Mucosa of descending colon (tissue), 3 donors: ENCODE measurements at regions not wholly inside any gene's neighbourhood (a gene's known extent, or its start where the extent isn't known, plus 50 kb on each side); places are given as distances from the start of the nearest gene placed in this dataset.

Experiments used
- ATAC-seq: fragments of 200-7000 bp; cut with Tn5 transposase; one replicate; pipeline ENCODE4 v1.9.1; 2020; ENCODE audit warnings: mild to moderate bottlenecking, moderate library complexity
- DNase-seq, 3 donors: peaks; one replicate each; pipeline ENCODE4 v3.0.0-alpha.2; 2020
- H3K36me3 ChIP-seq: fragments of 200-600 bp; one replicate; pipeline ENCODE4 v1.8.0; 2021; ENCODE audit warnings: low read depth, mild to moderate bottlenecking
- H3K4me1 ChIP-seq: fragments of 200-600 bp; one replicate; pipeline ENCODE4 v1.8.0; 2021; ENCODE audit warnings: low read depth, mild to moderate bottlenecking
- H3K4me3 ChIP-seq: fragments of 200-600 bp; one replicate; pipeline ENCODE4 v1.8.0; 2021; ENCODE audit warnings: mild to moderate bottlenecking
- H3K9me3 ChIP-seq: fragments of 200-600 bp; one replicate; pipeline ENCODE4 v1.8.0; 2021; ENCODE audit warnings: mild to moderate bottlenecking
- CTCF ChIP-seq: fragments of 200-600 bp; IDR thresholded peaks from one replicate; pipeline ENCODE4 v1.8.0; 2022; ENCODE audit warnings: antibody characterized with exemption, mild to moderate bottlenecking
- intact Hi-C, 2 donors: fragments of 100-400 bp; cut with DNase I in 1 of 2; cut with micrococcal nuclease in 1 of 2; formaldehyde crosslinking; loops; one replicate each; pipeline versions ENCODE4 v1.11.0 to v1.11.1; 2022; cut with DNase I, micrococcal nuclease
- donor health status: DM: no; HTN: no; CAD: no; lungs with moderate emphysema.
- donor health status: DM: no; HTN: no; CAD: no.
- donor health status: DM: no; HTN: yes; CAD: no.

- Histone ChIP-seq H3K4me3 (no peak overlapping the region), H3K36me3 (no peaks in the 10 kb centered on the region), H3K9me3 (no peaks in the 10 kb centered on the region), H3K4me1 (no peaks in the 10 kb centered on the region)
- no peak for DNase-seq
- no peak for TF ChIP-seq CTCF
- ATAC-seq, result no peak
- intact Hi-C loops, result no loop called here
These were observed 429.3 kb upstream of the RUNX1 start for GRCh38 chr21:35478161-35479064.

DNA sequence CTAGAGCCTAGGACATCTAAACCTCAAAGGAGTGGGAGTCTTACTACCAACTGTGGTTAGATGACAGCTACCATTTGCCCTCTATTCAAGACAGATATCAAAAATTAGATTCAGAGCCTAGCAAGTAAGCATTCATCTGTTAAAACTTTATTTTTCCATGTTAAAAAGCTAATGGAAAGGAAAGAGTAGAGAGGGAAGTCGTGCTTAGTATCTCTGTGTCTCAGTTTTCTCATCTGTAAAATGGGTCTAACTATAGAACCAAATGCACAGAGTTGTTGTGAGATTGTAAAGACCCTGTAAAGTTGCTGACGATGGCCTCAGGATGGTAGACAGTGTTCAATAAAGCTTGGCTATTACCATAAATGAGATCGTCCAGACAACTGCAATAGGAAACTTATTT lies 428.5 kb upstream of the RUNX1 start:
- no peak overlapping the region for H3K4me3 ChIP-seq
- no peaks in the 10 kb centered on the region for H3K4me1 ChIP-seq
- DNase-seq (no peak), ATAC-seq (no peak)
- H3K36me3 ChIP-seq, result no peaks in the 10 kb centered on the region
- no peaks in the 10 kb centered on the region for H3K9me3 ChIP-seq
- intact Hi-C loops, result no loop called here
- TF ChIP-seq CTCF, result no peak

DNA sequence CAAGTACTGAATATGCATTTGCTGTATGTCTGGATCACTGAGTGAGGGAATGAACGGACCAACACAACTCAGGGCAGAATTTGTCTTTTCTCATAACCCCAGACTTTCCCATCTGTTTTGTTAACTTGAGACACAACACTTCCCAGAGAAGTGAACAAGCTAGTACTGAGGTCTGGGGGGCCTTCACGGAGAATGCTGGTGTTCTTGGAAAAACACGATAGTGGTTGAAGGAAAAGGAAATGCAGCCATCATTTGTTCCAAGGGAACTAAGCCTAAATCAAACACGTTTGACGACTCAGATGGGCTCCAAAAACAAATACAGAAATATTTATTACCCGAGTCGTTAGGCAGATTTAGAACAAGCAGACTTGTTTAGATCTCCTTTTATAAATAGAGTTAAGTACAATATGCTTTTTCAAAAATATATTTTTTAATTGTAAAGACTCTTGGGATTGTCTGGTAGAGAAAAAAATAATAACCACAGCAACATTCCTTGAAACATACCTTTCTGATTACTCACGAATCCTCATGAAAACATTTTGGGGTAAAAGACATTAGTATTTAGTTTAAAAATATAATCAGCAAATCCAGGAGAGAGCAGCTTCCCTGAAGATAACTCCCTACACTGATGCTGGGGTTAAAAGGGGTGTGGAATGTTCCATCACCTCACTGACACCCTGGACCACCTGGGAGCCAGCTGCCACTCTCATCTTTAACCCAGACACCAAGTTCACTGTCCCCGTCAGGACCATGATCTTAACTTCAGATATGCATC lies 427.7 kb upstream of the RUNX1 start:
- Histone ChIP-seq H3K36me3 (no peaks in the 10 kb centered on the region), H3K9me3 (no peaks in the 10 kb centered on the region), H3K4me3 (no peak overlapping the region), H3K4me1 (no peaks in the 10 kb centered on the region)
- TF ChIP-seq CTCF, result no peak
- ATAC-seq (no peak), DNase-seq (no peak)
- intact Hi-C loops, result no loop called here

GRCh38 chr21:35475762-35476161 lies 426.7 kb upstream of the RUNX1 start:
- no peaks in the 10 kb centered on the region for H3K4me1 ChIP-seq
- H3K36me3 ChIP-seq, result no peaks in the 10 kb centered on the region
- no peak for TF ChIP-seq CTCF
- ATAC-seq (no peak), DNase-seq (no peak)
- intact Hi-C loops, result no loop called here
- no peaks in the 10 kb centered on the region for H3K9me3 ChIP-seq
- no peak overlapping the region for H3K4me3 ChIP-seq

- DNase-seq (no peak), ATAC-seq (no peak)
- H3K4me3 ChIP-seq, result no peak overlapping the region
- intact Hi-C loops, result no loop called here
- H3K36me3 ChIP-seq, result no peaks in the 10 kb centered on the region
- no peaks in the 10 kb centered on the region for H3K4me1 ChIP-seq
- no peak for TF ChIP-seq CTCF
- no peaks in the 10 kb centered on the region for H3K9me3 ChIP-seq
These were observed 425.9 kb upstream of the RUNX1 start for GRCh38 chr21:35475009-35475408.
